HG03135 (cell line): ENCODE measurements at regions not wholly inside any gene's neighbourhood (a gene's known extent, or its start where the extent isn't known, plus 50 kb on each side); places are given as distances from the start of the nearest gene placed in this dataset.
"Not testable (repeated sequence)": the region's sequence is repeated elsewhere in the genome, so short reads cannot be mapped to it uniquely, and the experiment has no call there.

Experiments
- ATAC-seq: cut with Tn5 transposase; IDR thresholded peaks from one replicate; pipeline ENCODE4 v1.9.1; 2021; ENCODE audit warnings: mild to moderate bottlenecking, moderate library complexity; ENCODE audit not compliant: unreplicated experiment

GRCh38 chrX:76987381-76987780 lies 459.8 kb upstream of the FGF16 start:
- ATAC-seq = no peak

DNA sequence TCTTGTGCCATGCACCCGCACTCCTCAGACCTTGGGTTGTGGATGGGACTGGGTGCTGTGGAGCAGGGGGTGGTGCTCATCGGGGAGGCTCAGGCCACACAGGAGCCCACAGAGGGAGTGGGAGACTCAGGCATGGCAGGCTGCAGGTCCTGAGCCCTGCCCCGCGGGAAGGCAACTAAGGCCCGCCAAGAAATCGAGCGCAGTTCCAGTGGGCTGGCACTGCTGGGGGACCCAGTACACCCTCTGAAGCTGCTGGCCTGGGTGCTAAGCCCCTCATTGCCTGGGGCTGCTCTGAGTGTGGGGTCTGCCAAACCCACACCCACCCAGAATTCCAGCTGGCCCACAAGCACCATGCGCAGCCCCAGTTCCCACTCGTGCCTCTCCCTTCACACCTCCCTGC lies 450.5 kb upstream of the FGF16 start:
- ATAC-seq = no peak

DNA sequence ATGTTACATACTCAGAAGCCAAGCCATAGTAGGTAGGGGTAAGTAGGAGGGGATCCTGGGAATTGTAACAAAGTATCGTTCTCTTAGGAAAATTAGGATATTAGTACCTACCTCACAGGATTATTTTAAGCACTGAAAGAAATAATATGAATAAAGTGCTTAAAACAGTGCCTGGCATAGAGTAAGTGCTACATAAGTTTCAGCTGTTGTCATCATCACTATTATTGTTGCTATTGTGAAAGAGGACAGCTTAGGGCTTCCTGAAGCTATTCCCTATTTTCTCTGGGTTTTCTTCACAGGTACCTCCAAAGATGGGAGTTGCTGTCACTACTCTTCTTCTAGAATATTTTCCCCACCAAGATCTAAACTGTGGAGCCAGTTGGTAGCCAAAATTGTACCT lies 443.7 kb upstream of the FGF16 start:
- ATAC-seq = no peak

DNA sequence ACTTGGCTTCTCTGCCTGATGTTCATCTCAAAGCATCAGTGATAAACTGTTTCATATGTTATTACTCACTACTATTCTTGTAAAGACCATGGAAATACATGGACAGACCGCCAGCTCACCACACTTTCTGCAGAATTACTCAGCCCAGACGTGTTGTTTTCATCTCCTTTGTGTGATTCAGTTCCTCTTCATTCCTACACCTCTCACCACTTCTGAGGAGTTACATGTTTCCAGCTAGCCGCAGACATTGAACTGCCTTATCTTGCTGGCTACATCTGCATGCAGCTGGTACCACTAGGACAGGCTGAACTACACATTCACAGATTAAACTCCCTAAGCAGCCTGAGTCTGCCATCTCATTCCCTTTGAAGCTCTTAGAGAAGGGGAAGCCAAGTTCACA lies 443.2 kb upstream of the FGF16 start:
- no peak for ATAC-seq

DNA sequence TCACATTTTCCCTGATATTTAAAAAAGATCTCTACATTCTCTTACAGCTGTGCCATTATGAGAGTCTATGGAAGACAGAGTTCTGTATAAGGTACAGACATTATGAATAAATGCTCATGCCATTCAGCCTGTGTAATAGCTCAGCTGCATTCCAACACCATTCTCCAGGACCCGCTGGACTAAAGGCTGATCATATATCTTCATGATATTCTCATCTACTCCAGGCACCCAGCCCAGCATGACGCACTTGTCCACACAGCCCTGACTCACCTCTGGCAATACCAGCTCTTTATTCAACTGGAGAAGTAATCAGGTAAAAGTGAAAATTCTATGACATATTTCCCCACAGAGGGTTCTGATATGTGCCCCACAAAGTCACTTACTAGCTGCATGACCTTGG lies 437.5 kb upstream of the FGF16 start:
- ATAC-seq = no peak

- ATAC-seq = no peak
These were observed 432.5 kb upstream of the FGF16 start for GRCh38 chrX:77014377-77015372.

- no peak for ATAC-seq
These were observed 430.1 kb upstream of the FGF16 start for GRCh38 chrX:77017093-77017492.

- ATAC-seq = not testable (repeated sequence)
These were observed 400.9 kb upstream of the FGF16 start for GRCh38 chrX:77046180-77046810.

GRCh38 chrX:77060572-77060971 lies 386.6 kb upstream of the FGF16 start:
- no peak for ATAC-seq

DNA sequence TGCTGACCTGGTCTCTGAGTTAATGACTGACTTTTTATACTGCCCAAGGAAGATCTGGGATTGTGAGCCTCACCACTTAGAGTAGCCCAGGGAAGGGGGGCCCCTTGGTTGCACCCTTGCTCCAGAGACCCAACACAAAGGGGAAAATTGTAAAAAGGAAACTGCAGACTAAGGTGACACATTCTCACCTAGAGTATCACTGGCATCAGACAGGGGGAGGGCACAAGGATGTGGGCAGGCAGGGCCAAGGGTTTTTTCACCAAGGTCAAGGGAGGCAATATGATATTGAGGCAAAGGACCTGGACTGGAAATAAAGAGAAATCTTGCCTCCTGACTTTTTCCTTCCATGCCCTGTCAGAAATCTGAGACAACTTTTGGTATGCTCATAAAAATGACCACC lies 386.2 kb upstream of the FGF16 start:
- ATAC-seq = no peak

GRCh38 chrX:77061545-77061944 lies 385.6 kb upstream of the FGF16 start:
- ATAC-seq = no peak

GRCh38 chrX:77065896-77066295 lies 381.3 kb upstream of the FGF16 start:
- no peak for ATAC-seq

DNA sequence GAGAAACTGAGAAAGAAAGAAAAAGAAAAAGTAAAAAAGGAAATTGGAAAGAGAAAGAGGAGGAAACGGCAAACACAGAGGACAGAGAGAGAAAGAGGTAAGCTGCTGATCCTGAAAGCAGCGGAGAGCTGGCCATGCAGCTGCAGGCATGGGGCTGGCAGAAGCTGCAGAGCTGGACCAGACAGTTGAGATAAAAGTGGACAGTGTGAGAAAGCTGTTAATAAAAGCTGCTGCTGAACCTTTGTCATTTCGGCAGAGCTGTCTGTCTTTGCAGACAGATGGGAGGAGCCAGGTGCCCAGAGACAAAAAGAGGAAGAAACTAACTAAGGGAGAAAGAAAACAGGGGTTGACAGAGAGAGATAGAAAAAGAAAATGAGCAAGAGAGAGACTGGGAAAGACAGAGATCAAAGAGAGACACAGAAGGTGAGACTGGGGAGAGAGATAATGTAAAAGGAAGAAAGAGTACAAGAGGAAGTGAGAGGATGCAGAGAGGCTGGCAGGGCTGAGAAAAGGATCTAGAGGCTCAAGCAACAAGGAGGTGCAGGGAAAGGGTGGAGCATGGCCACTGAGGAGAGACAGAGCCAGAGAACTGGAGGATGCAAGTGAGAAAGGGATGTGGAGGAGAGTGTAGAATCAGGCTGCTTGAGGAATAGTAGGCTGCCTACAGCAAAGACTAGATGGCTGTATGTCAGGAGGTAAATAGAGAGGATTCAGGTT lies 376.8 kb upstream of the FGF16 start:
- ATAC-seq = no peak

DNA sequence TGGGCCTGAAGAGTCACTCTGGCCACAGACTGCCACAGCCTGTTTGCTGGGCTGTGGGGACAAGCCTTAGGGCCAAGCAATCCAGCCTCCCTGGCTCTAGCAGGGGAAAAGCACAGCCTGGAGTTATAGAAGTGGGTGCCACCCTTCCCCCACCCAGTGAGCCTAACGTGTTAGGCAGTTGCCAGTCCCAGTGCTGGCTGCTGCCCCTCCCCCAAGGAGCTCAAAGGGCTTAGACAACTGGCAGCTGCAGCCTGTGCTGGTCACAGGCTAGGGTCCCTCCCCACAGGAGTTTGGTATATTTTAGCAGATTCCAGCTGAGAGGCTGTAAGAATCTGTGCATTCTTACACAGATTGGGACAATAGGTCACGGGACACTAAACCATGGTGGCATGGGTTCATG lies 370.3 kb upstream of the FGF16 start:
- ATAC-seq = no peak

DNA sequence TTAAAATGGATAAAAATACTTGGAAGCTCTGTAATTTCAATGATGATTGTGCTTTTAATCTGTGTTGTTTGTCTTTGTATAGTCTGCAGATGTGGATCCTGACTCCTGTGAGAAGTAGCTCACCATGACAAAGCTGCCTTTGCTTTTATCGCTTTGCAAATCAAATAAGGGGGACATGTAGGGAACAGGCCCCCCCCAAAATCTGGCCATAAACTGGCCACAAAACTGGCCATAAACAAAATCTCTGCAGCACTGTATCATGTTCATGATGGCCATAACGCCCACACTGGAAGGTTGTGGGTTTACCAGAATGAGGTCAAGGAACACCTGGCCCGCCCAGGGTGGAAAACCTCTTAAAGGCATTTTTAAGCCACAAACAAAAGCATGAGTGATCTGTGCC lies 366.0 kb upstream of the FGF16 start:
- not testable (repeated sequence) for ATAC-seq

DNA sequence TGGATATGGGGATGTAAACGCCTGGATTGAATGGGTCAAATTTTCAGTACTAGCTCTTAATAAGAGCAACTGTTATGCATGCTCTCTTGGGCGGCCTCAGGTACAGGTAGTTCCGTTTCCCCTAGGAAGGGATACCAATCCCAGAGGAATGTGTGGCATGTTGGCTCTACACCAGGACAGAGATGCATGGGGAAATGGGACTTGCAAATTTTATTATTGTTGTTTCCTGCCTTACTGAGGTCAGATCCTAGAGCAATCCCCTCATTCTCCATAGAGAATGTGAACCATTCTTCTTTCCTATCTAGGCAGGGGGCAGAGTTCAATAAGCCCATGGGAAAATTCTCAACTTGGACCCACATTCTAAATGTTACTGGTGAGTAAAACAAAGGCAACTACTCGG lies 361.8 kb upstream of the FGF16 start:
- ATAC-seq = no peak

DNA sequence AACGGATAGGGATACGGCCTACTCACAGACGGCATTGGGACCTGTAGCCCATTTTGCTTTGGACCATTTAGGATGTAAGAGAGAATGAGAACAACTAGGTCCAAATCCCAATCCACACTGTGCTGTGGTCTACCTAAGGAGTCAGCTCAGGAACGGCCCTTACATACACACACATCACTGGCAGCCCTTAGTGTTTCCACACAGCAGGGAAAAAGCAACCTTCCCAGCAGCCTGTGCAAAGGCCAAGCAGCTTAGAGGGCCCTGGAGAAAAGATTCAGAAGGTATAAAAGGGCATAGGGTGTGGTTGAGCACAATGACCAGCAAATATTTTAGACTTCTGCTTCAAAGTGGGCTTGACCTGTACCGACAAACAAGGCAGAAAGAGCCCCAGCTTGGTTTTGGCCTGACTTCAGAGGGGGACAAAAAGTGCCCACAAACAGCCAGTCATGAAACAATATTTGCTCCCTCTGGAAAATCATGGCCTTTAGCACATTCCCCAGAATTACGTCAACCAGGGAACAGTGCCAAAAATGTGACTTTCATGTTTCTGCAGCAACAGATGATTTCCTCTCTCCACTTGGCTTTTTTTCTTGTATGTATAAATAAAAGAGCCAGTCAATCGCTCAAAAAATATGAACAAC lies 359.5 kb upstream of the FGF16 start:
- no peak for ATAC-seq

DNA sequence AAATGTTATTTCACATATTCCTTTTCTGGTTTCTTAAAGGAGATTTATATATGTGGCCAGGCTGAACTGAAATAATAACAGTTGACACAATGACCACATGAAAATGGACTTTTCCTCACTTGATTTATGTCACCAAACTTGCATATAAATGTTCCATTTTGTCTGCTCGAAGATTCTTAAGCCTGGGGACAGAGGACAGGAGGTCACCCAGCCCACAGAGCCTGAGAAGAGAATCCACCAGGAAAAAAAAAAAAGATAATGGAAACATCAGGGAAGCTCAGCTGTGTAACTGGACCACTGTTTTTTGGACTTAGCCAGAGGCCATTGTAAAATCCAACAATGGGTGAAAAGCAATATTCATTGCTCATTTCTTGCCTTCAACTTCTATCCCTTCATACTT lies 359.0 kb upstream of the FGF16 start:
- ATAC-seq = no peak

- ATAC-seq = no peak
These were observed 332.7 kb upstream of the FGF16 start for GRCh38 chrX:77114501-77114900.

DNA sequence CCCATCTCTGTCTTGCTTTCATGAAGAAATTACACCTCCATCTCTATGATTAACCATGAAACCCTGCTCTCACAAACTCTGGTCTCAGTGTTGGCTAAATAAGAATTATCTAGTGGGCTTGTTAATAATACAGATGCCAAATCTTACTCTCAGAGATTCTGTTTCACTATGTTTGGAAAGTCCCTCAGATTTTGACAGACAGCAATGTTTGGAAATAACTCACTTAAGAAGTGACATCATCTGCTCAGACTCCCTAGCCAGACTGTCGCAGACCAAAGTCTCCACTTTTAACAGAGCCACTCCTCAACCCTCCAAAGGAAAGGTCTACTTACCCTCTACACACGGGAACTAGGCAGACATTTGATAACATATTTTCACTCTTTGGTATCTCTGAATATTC lies 328.5 kb upstream of the FGF16 start:
- no peak for ATAC-seq

- ATAC-seq = no peak
These were observed 327.5 kb upstream of the FGF16 start for GRCh38 chrX:77119706-77120105.
